ENCODE measurements at regions not wholly inside any gene's neighbourhood (a gene's known extent, or its start where the extent isn't known, plus 50 kb on each side); places are given as distances from the start of the nearest gene placed in this dataset.

- TF ChIP-seq CTCF (IDR thresholded peaks at IDR 0.05; ENCODE audit: insufficient read depth, low read length, poor library complexity, severe bottlenecking) (no peak), EZH2phosphoT487 (conservative IDR thresholded peaks at IDR 0.05; ENCODE audit: low read length) (no peak)
These were observed 67.7 kb upstream of the STC2 start for GRCh38 chr5:173395933-173396308.

Measured in SU-DHL-6 (cell line).